ENCODE measurements at regions not wholly inside any gene's neighbourhood (a gene's known extent, or its start where the extent isn't known, plus 50 kb on each side); places are given as distances from the start of the nearest gene placed in this dataset.

DNA sequence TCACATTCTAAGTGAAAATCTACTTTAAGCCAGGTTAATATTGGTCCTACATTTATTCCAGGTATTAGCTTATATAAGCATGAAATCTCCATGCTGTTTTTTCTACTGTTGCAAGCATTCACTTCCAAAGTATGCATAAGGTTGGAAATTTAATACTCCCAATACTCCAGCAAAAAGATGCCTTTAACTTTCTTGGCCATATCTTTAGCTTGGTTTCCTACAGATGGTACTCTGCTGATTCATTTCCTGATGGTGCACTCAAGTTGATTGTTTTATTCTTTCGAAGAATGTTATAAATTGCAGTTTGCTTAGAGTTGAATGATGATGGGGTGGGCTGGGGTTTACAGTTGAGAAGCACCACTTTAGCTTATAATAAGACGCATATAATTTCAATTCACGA, 330.2 kb downstream of the PTTG2 start:
- H3K9me3 ChIP-seq (ENCODE audit: control insufficient read depth, insufficient read depth, low read length), result no peaks in the 10 kb centered on the region
- ATAC-seq (ENCODE audit: low read depth) (peak; percentile 72; the same call in 1 of the 2 replicates), DNase-seq (peak; percentile 70)
- no peak overlapping the region for H3K4me2 ChIP-seq (ENCODE audit: low read depth, low read length)
- no TSS peak for BruUV-seq (replicated peaks)
- H3K36me3 ChIP-seq (ENCODE audit: control insufficient read depth, insufficient read depth, low read length), result no peaks in the 10 kb centered on the region
- H2AK9ac ChIP-seq (replicated peaks; ENCODE audit: low read depth, low read length, poor library complexity), result no peak overlapping the region
- H3K14ac ChIP-seq (replicated peaks; ENCODE audit: low read depth, low read length), result no peak overlapping the region
- H3K4me1 ChIP-seq (ENCODE audit: control insufficient read depth, insufficient read depth, low read length), result no peaks in the 10 kb centered on the region; the same call in 1 of the 2 replicates
- H4K91ac ChIP-seq (ENCODE audit: insufficient read depth, low read depth, low read length), result no peak overlapping the region
- no peak overlapping the region for H3K23ac ChIP-seq (ENCODE audit: low read depth, low read length)
- no CpG with 5 or more reads among the region's 3 CpGs for WGBS, 2 experiments (ENCODE audit: extremely low coverage in 2 of 2, insufficient read length in 1 of 2)
- no peak overlapping the region for H3K18ac ChIP-seq (ENCODE audit: low read depth, low read length)
- no peak overlapping the region for H3K4me3 ChIP-seq (ENCODE audit: insufficient read depth, low read depth, low read length)
- H2BK5ac ChIP-seq (ENCODE audit: low read depth, low read length, poor library complexity, severe bottlenecking), result no peak overlapping the region
- dilution Hi-C loops (cut with HindIII; ENCODE audit: low sequenced_read_pairs, unreplicated experiment), result no loop called here
- H4K5ac ChIP-seq (ENCODE audit: low read depth, low read length), result no peak overlapping the region
- no peak overlapping the region for H3K9ac ChIP-seq (ENCODE audit: low read depth, low read length)
- H3K56ac ChIP-seq (ENCODE audit: extremely low read depth, insufficient read depth, low read length), result no peak overlapping the region
- intact Hi-C loops (cut with micrococcal nuclease), result no loop called here
- no peak overlapping the region for H2BK15ac ChIP-seq (ENCODE audit: low read depth, low read length)
- no peaks in the 10 kb centered on the region for H3K79me1 ChIP-seq (ENCODE audit: low read depth in 1 of 2, low read length in 2 of 2)
- ChIA-PET POLR2A (ENCODE audit: unreplicated experiment) (no interaction called here), CTCF (no interaction called here)
- H2BK20ac ChIP-seq (ENCODE audit: low read depth, low read length), result no peak overlapping the region
- H2AFZ ChIP-seq (replicated peaks; ENCODE audit: low read length, poor library complexity), result no peak overlapping the region
- no peak overlapping the region for H2AK5ac ChIP-seq (ENCODE audit: low read depth, low read length)
- no peak overlapping the region for H3K4ac ChIP-seq (ENCODE audit: low read depth, low read length)
- H3K27me3 ChIP-seq (ENCODE audit: control insufficient read depth, insufficient read depth, low read length), result peaks cover under 1% of the 10 kb centered on the region; the same call in 1 of the 2 replicates
- no peak overlapping the region for H4K8ac ChIP-seq (ENCODE audit: low read depth in 2 of 2, low read length in 2 of 2)
- TF ChIP-seq RFX5 (IDR thresholded peaks at IDR 0.05; ENCODE audit: low read depth, low read length) (no peak), MAZ (IDR thresholded peaks at IDR 0.05; ENCODE audit: borderline replicate concordance, low read depth, low read length) (no peak), MAFK (IDR thresholded peaks at IDR 0.05; ENCODE audit: low read depth, low read length) (no peak)
- TF ChIP-seq, protein P1, sequence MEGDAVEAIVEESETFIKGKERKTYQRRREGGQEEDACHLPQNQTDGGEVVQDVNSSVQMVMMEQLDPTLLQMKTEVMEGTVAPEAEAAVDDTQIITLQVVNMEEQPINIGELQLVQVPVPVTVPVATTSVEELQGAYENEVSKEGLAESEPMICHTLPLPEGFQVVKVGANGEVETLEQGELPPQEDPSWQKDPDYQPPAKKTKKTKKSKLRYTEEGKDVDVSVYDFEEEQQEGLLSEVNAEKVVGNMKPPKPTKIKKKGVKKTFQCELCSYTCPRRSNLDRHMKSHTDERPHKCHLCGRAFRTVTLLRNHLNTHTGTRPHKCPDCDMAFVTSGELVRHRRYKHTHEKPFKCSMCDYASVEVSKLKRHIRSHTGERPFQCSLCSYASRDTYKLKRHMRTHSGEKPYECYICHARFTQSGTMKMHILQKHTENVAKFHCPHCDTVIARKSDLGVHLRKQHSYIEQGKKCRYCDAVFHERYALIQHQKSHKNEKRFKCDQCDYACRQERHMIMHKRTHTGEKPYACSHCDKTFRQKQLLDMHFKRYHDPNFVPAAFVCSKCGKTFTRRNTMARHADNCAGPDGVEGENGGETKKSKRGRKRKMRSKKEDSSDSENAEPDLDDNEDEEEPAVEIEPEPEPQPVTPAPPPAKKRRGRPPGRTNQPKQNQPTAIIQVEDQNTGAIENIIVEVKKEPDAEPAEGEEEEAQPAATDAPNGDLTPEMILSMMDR (conservative IDR thresholded peaks at IDR 0.05; ENCODE audit: low read depth, low read length), result no peak
- H3K27ac ChIP-seq (ENCODE audit: insufficient read depth, low read length), result no peak overlapping the region
- no peaks in the 10 kb centered on the region for H3K9me1 ChIP-seq (ENCODE audit: insufficient read depth, low read length)
- H2BK120ac ChIP-seq (ENCODE audit: low read depth, low read length), result no peak overlapping the region
- H4K20me1 ChIP-seq (ENCODE audit: insufficient read depth, low read length), result no peaks in the 10 kb centered on the region
- in situ Hi-C loops (cut with MboI; ENCODE audit: low sequenced_read_pairs), result no loop called here

Data from IMR-90 (cell line).